ENCODE measurements at regions not wholly inside any gene's neighbourhood (a gene's known extent, or its start where the extent isn't known, plus 50 kb on each side); places are given as distances from the start of the nearest gene placed in this dataset.
"Not testable (repeated sequence)": the region's sequence is repeated elsewhere in the genome, so short reads cannot be mapped to it uniquely, and the experiment has no call there.

DNA sequence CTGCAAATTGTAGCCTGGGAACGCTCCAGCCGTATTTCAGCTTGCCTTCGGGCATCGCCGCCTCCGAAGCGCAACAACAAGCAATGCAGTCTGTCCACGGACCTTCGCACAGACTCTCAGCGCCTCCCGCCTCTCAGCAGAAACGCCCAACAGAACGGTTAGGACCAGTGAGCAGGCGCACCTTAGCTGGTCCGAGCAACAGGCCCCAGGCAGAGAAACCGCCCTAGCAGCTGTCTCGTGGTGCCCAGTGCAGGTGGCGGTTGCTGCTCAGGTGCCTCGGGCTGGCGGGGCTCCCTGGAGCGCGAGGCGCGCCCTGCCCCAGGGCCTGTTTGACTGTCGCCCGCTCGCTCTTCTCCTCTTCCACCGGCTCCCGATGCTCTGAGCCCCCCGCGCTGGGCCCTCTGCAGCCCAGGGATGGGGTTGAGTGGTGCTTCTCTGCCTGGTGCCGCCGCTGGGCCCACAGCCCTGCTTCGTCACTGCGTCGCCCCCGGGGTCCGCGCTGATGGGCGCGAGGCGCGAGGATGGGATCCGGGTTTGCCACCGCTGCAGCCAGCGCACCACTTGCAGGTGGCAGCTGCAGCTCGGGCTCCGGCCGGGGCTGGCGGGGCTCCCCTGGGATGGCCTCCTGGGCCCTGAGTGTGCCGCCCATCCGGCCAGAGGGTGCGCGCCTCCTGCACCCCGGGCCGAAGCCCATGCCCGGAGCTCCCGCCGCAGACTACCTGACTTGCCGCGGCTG is 268.4 kb upstream of the FRG2C start:
- DNase-seq: no peak

DNA sequence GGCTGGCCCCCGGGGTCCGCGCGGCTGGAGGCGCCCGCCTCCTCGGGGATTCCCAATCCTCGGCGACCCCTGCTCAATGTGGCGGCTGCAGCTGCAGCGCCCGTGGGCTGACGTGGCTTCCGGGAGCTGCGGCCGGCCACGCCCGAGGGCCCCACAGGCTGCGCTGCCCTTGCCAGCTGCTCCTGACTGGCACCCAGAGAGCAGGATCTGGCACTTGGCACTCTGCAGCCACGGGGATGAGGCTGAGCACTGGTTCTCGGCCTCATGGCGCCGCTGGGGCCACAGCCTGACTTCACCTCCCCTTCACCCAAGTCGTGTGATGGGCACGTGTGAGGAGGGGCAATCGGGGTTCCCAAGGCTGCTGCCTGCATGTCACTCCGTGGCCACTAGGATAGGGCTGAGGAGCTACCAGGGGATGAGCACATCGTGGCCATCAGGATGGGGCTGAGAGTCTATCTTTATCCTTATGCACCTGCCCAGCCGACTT is 267.8 kb upstream of the FRG2C start:
- DNase-seq: no peak

DNA sequence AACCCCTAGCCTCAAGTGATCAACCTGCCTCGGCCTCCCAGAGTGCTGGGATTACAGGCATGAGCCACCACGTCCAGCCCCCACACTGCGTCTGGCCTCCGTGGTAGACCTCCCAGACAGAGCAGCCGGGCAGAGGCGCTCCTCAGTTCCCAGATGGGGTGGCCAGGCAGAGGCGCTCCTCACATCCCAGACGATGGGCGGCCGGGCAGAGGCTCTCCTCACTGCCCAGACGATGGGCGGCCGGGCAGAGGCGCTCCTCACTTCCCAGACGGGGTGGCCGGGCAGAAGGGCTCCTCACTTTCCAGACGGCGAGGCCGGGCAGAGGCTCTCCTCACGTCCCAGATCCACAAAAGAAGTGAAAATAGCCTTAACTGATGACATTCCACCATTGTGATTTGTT is 266.6 kb upstream of the FRG2C start:
- not testable (repeated sequence) for DNase-seq

DNA sequence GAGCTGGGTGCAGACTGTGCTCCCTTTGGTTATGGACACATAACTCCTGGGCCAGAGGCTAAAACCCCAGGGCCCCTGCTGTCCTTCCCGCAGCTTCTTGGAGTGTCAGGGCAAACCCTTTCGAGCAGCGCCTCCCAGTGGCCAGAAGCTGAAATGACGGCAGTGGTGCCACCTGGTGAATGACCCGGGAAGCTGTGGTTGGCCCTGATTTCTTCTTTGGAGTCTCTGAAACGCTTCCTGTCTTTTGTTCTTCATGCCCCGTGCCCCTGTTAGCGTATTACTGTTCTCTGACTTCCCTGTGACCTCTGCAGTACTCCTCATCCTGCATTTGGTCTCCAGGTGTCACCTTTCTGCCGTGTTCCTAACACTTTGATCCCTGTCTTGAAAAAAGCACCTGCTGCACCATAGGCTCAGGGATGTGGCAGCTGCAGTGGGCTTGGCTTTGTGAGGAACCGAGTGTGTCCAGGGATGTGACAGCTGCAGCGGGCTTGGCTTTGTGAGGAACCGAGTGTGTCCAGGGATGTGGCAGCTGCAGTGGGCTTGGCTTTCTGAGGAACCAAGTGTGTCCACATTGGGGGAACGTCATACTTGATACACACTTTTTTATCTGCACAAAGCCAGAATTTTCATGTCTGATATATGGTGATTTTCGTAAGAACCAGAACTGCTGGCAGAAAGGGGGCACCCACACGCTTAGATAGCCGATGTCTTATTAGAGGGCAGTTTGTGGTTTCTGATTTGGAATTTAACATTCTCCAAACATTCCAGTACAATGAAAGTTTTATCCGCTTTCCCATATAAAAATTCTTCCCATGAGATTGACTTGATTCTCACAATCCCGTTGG is 241.8 kb upstream of the FRG2C start:
- not testable (repeated sequence) for DNase-seq

DNA sequence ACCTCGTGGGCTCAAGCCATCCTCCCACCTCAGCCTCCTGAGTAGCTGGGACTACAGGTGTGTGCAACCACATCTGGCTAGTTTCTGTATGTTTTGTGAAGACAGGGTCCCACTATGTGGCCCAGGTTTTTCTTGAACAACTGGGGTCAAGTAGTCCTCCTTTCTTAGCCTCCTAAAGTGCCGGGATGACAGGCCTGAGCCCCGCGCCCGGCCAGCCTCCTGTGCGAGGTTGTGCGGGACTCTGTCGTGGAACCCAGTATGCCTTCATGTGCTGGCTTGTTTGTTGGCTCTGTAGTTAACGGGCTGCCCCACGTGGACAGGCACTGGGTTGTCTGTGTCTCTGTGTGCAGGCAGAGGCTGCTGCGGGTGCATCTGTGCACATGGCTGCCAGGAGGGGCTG is 238.7 kb upstream of the FRG2C start:
- not testable (repeated sequence) for DNase-seq

DNA sequence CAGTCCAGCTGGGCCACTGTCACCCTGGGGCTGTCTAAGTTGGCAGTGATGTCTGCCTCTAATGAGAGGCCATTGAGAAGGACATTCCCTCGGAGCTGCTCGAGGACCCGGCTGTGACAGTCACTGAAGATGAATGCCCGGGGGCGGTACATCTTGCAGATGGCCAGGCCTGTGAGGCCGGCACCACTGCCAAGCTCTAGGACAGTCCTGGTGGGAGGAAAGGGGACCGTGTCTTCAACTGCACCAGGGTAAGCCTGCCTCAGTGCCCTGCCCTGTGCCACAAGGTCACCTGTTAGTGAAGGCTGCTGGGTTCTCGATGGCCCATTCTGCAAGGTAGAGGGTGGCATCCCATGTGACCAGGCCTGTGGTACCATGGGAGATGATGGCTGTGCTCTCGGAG is 236.6 kb upstream of the FRG2C start:
- not testable (repeated sequence) for DNase-seq

DNA sequence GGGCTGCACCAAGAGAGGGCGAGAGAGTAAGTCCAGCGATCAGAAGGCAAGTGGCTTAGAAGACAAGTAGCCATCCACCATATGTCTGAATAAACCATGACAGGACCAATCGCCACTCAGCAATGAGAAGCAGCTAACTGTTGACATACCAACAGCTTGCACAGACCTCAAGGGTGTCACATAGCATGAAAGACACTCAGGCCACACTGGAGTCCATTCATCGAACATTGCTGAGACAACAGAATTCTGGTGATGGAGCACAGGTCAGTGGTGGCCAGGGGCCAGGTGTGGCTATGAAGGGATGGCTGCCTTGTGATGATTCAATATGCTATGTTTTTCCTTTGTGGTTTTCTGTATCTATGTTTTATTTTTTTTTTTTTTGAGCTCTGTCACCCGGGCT is 236.2 kb upstream of the FRG2C start:
- not testable (repeated sequence) for DNase-seq

DNA sequence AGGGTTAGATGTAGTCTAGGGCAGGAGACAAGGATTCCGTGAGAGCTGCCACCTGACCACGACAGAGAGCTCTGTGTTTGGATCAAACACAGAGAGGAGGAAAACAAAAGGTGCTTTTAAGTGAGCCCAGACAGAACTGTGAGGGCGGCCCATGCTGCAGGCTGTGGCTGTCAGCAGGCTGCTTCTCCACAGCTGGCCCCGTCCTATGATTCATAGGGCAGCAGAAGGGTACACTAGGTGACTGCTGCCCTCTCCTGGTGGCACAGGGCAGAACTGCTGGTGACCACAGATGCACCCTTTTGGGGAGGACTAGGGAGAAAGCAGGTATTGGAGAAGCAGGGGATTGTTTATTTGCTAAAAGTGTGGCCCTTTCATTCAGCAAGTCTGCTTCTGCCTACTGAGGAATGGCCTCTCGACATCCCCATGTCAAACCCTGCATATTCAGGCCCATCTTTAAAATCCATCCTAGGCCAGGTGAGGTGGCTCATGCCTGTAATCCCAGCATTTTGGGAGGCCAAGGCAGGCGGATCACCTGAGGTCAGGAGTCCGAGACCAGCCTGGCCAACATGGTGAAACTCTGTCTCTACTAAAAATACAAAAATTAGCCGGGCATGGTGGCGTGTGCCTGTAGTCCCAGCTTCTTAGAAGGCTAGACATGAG is 234.4 kb upstream of the FRG2C start:
- DNase-seq: peak; percentile 1

DNA sequence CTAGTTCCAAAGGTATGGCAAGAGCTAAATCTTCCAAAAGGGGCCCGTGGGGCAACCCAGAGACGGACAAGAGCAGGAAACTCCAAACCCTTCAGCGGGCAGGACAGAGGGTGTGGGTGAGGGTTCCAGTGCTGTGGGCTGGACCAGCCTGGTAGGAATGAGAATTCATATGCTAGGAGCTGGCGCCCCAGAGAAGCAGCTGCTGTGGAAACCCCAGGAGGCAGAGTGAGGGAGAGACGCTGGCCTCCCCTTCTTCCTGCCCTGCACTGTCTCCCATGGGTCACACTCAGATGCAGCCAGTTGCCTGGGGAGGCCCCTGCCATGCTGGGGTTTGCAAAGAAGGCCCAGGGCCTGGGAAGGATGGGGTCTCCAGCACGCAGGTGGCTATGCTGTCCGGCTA is 233.7 kb upstream of the FRG2C start:
- not testable (repeated sequence) for DNase-seq

DNA sequence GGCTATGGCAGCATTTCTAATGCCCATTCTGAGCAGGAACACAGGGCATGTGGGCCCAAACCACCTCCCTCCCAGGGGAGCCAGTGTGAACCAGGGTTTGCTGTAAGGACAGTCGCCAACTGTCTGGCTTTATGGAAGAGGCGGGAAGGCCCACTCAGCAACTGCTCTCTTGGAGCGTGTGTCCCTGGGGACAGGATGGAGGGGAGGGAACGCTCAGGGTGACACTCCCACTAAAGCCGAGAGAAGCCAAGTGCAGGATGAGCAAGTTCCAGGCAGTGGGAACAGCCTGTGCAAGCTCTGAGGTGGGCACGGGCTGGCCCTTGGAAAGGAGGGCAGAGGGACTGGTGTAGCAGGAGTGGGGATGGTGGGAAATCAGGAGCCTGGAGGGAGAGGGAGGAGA is 233.0 kb upstream of the FRG2C start:
- not testable (repeated sequence) for DNase-seq

DNA sequence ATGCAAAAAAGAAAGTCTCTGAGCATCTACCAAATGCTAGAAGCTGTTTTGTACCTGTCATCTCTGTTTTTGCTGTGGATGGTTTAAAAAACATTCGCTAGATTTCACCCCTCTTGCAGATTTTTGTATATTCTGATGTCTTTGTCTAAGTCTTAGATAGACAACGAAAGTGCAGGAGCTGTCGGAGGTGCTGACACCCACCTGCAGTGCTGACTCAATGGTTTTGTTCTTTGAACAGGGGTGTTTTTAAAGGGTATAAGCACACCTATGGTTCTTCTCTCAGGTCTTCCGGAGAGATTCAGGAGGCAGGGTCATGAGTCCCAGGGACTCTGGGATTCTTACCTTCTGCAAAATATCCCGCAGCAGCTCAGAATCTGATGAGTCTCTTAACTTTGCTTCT is 231.7 kb upstream of the FRG2C start:
- not testable (repeated sequence) for DNase-seq

DNA sequence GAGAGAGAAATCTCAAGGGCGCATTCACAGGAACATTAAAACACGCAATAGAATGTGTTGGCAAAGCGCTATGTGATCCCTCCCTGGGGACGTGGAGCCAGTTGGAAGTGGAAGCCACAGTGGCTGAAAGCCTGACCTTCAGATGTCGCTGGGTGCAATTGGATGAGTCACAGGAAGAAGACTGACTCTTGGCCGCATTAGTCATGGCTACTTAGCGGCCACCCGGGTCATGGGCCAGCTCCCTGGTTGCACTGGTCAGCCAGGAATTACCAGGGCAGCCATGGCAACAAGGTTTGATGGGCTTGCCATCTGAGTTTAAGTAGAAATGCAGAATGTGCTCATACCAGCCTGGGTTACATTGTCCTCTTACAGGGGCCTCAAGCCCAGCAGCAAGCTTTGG is 231.2 kb upstream of the FRG2C start:
- not testable (repeated sequence) for DNase-seq

DNA sequence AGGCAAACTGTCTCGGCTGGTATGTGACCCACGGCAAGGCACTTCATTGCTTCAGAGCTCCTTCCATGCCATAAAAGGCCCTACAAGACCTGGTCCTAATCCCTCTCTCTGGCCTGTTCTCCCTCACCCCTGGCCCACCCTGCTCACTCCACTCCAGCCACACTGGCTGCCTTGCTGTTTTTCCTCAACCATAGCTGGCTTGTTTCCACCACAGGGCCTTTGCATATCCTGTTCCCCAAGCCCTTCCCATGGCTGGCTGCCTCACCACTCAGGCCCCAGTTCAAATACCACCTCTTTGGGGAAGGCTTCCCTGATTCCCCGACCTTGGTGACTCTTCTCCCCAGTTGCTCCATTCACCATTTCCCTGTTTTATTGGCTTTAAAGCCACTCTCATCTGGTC is 230.8 kb upstream of the FRG2C start:
- not testable (repeated sequence) for DNase-seq

DNA sequence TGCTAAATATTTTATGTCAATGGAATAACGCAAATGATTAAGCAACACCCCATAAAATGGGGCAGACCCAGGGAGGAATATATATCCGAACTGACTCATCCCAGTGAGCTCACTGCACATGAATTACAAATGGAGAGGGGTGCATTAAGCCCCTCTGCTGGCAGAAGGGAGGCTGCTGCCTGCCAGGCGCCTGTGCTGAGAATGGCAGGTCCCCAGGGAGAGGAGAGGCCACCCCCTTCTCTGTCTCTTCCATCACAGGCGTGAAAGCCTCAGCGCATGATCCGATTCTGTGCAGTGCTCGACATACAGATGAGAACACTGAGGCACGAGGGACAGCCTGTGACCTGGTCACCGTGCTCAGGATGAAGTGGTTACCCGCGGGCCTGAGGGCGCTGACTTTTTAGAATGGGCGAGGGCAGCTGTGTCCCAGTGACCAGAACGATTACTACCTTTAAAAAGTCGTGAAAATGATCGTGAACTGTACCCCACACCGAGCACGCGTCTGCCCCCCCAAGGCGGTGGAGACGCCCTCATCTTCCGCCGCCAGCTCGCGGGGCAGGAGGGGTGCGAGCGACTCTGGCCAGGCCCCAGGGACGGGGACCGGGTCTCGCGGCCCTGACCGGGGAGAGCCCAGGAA is 229.7 kb upstream of the FRG2C start:
- DNase-seq: peak; percentile 45

DNA sequence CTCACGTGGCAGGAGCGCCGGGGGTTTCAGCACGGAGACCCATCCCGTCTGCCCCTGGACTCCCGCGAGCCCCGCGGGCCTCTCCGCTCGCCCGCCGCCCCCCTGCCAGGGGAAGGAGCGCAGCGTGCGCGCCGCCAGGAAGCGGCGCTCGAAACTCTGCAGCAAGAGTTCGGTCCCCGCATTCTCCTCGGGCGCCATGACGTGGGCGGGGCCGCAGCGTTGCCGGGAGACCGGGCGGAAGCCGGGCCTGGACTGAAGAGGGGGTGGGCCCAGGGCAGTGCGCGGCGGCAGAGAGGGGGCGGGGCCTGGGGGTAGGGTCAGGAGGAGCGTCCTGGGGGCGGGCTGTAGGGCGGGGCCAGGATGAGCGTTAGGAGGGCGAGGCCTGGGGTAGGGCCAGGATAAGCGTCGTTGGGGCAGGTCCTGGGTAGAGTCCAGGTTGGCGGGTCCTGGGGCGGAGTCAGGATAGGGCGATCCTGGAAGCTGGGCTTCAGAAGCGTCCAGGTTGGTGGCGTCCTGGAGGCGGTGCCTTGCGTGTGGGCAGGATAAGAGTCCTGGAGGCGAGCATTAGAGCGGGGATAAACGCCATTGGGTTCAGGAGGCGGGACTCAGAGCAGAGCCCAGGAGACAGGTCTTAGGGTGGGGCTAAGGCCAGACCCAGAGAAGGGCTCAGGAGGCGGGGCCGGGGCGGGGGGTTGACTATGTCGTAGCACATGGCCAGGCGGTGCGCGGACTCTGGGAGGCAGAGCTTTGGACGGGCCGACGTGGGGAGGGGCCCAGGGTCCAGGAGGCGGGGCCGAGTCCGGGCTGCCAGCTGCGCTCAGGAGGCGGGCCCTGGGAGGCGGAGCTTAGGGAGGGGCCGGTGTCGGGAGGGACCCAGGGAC is 229.0 kb upstream of the FRG2C start:
- DNase-seq: peak; percentile 90

DNA sequence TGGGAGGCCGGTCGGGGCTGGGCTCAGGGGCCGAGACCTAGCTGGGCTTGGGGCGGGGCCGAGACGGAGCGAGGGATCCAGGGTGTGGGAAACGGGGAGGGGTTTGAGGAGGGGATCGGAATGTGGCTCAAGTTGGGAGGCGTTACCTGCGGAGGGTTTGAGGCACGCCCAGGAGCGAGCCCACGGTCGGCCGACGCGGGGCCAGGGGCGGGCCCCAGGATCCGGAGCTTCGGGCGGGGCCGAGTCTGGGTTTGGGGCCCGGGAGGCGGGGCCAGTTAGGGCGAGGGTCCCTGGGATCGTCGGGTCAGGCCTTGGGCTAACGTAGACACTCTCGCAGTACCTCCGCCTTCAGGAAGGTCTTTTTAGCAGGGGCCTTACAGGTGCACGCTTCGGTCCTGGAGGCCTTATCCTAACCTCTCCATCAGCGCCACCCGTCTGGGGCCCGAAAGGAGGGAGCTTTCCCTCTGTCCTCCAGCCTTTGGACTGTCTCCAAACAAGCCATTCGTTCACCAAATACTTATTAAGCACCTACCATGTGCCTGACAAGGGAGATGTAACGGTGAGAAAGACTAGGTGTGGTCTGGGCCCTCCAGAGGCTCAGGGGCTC is 228.2 kb upstream of the FRG2C start:
- peak; percentile 81 for DNase-seq

DNA sequence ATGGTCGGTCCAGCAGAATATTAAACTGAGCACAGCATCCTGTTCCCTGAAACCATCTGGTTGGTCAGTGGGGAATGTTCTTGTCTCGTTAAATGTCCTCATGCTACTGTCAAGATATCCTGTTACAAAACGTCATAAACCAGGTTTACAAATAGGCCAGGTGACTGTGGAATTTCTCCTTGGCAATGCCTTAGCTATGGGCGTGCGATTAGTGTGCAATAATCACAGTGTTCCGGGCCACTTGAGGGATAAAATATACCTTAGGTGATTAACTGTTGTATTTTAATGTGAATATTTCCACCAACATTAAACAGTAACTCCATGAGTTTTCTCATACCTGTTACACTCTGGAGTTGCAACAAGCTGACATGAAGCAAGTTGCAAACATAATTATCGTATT is 223.1 kb upstream of the FRG2C start:
- not testable (repeated sequence) for DNase-seq

DNA sequence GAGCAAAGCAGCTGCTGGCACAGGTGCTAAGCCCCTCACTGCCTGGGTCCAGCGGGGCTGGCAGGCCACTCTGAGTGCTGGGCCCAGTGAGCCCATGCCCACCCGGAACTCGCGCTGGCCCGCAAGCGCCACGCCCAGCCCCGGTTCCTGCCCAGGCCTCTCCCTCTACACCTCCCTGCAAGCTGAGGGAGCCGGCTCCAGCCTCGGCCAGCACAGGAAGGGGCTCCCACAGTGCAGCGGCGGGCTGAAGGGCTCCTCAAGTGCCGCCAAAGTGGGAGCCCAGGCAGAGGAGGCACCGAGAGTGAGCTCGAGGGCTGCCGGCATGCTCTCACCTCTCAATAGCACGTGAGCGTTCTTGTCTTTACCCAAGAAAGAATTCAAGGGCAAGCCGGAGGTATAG is 219.5 kb upstream of the FRG2C start:
- DNase-seq: not testable (repeated sequence)

DNA sequence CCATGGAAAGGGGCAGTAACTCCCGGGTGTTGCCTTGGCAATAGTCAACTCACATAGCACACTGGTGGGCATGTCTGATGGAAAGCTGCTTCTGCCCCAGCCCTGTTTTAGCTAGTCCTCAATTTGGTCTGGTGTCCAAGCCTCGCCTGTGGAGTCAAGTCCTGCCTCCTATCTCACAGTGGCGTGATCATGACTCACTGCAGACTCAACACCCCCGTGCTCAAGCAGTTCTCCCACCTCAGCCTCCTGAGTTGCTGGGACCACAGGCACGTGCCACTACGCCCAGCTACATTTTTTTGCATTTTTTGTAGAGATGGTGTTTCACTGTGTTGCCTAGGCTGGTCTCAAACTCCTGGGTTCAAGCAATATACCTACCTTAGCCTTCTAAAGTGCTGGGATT is 218.9 kb upstream of the FRG2C start:
- not testable (repeated sequence) for DNase-seq

DNA sequence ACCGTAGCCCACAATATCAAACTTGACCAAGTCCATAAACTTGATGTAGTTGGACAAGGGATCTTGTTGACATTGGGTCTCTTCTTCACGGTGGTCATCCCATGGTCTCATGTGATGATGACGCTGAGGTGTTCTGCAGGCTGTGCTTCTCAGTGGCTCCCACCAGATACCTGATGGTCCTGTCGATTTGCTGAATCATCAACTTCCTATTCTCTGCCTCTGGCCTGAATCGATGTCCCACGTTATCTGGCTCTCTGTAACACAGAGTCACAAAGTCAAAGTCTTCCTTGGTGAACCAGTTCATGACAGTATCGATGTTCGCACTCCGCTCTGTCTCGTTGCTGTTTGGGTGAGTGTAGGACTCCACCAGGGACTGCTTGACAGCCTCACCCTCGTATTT is 217.2 kb upstream of the FRG2C start:
- DNase-seq: not testable (repeated sequence)

DNA sequence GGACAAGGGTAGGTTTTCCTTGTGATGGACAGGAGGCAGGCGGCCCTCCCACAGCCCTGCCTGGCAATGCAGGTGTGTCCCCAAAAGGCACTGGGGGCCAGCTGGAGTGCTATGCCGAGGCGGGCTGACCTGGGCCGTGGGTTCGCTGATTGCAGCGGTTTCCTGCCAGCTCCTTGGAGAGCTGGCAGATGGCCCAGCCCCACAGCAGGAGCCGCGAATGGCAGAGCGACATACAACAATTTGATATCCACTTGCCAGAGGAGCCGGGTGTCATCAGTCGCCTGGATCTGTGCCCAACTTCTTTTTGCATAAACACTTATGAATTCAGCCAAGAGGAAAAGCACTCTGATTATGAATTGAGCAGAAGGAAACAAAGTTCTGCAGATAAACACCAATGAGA is 210.8 kb upstream of the FRG2C start:
- peak; percentile 88 for DNase-seq

Measured in NCI-H2171 treated with DMSO at 0.1 percent for 48 hours (cell line).